ENCODE measurements at regions not wholly inside any gene's neighbourhood (a gene's known extent, or its start where the extent isn't known, plus 50 kb on each side); places are given as distances from the start of the nearest gene placed in this dataset.
A peak's percentile ranks its signal among the peaks of the same experiment; 100 is the strongest.

GRCh38 chr4:30917946-30918345 lies 197.8 kb downstream of the PCDH7 start:
- H3K27me3 ChIP-seq (replicated peaks in 1 of 4; ENCODE audit: control insufficient read depth in 3 of 4, extremely low read depth in 1 of 4, insufficient read depth in 3 of 4, low read length in 3 of 4) = no peaks in the 10 kb centered on the region
- no peak overlapping the region for H4K91ac ChIP-seq (replicated peaks; ENCODE audit: insufficient read length, low read length)
- H3K23ac ChIP-seq (ENCODE audit: insufficient read length) = no peak overlapping the region
- no peak overlapping the region for H2AK5ac ChIP-seq (ENCODE audit: low read depth, low read length)
- H3K4me1 ChIP-seq (replicated peaks in 1 of 4; ENCODE audit: control insufficient read depth in 3 of 4, insufficient read depth in 4 of 4, low read length in 3 of 4) = peaks cover 0 to 16% (median 2%) of the 10 kb centered on the region in 4 experiments; a peak in 2 of 7 replicates
- no peak overlapping the region for H3K56ac ChIP-seq (replicated peaks; ENCODE audit: insufficient read length, low read depth, low read length)
- POLR2A ChIA-PET (ENCODE audit: partially characterized antibody) = no interaction called here
- H3K18ac ChIP-seq (ENCODE audit: extremely low read depth, low read length) = no peak overlapping the region
- H2BK12ac ChIP-seq (ENCODE audit: low read depth, low read length) = no peak overlapping the region
- no peak overlapping the region for H3K27ac ChIP-seq (ENCODE audit: low read depth, low read length)
- no peaks in the 10 kb centered on the region for H3K9me3 ChIP-seq (ENCODE audit: insufficient read depth in 2 of 2, low read depth in 1 of 2, low read length in 1 of 2)
- peak overlapping the region in 2 of 4 experiments; percentile 2 to 43; a peak in 2 of 8 replicates for H3K4me3 ChIP-seq (ENCODE audit: extremely low read depth in 1 of 4, insufficient read depth in 2 of 4, low read depth in 3 of 4, low read length in 4 of 4)
- FAIRE-seq (peak; percentile 13), DNase-seq (ENCODE audit: low read depth in 1 of 2, low spot score in 2 of 2) (no peak)
- peak overlapping the region; percentile 94 for H4K5ac ChIP-seq (ENCODE audit: insufficient read length, low read depth, low read length)
- no peak overlapping the region for H4K8ac ChIP-seq (ENCODE audit: extremely low read depth, insufficient read depth, low read length)
- H3K36me3 ChIP-seq (ENCODE audit: control insufficient read depth in 2 of 4, insufficient read depth in 4 of 4, low read length in 3 of 4) = no peaks in the 10 kb centered on the region; a peak in 1 of 8 replicates
- no peaks in the 10 kb centered on the region for H3K23me2 ChIP-seq (ENCODE audit: low read depth, low read length)
- H2BK5ac ChIP-seq (ENCODE audit: low read depth, low read length) = no peak overlapping the region
- no peak overlapping the region for H3K14ac ChIP-seq (ENCODE audit: insufficient read length)
- no peak overlapping the region for H2BK15ac ChIP-seq (ENCODE audit: low read length)
- H3K79me2 ChIP-seq (ENCODE audit: control insufficient read depth in 1 of 2, insufficient read depth in 2 of 2, low read length in 2 of 2) = no peaks in the 10 kb centered on the region
- no peak overlapping the region for H2BK20ac ChIP-seq (ENCODE audit: low read length)
- H3K9ac ChIP-seq (replicated peaks in 1 of 4; ENCODE audit: extremely low read depth in 1 of 4, low read depth in 3 of 4, low read length in 3 of 4) = no peak overlapping the region
- no peaks in the 10 kb centered on the region for H3K79me1 ChIP-seq (ENCODE audit: low read depth, low read length)
- H4K20me1 ChIP-seq (replicated peaks in 1 of 2; ENCODE audit: control insufficient read depth in 1 of 2, insufficient read depth in 2 of 2, low read length in 2 of 2) = no peaks in the 10 kb centered on the region
- peak overlapping the region; percentile 21 to 46; a peak in 3 of 4 replicates for H3K4me2 ChIP-seq (ENCODE audit: insufficient read depth in 1 of 2, low read depth in 2 of 2, low read length in 2 of 2)
- no peak overlapping the region for H2AFZ ChIP-seq (ENCODE audit: low read length)
- H2BK120ac ChIP-seq (replicated peaks; ENCODE audit: low read depth, low read length) = no peak overlapping the region
- CTCF ChIA-PET (ENCODE audit: partially characterized antibody) = no interaction called here
- no peak overlapping the region for H3K4ac ChIP-seq (replicated peaks; ENCODE audit: insufficient read length, low read depth, low read length)
- TF ChIP-seq KDM1A (IDR thresholded peaks at IDR 0.05; ENCODE audit: borderline replicate concordance, low read length) (no peak), CEBPB (IDR thresholded peaks at IDR 0.05; ENCODE audit: low read depth, low read length) (no peak), ATF3 (IDR thresholded peaks at IDR 0.05; ENCODE audit: insufficient read depth, low read depth, low read length) (no peak)
